C4-2B (cell line): ENCODE measurements at regions not wholly inside any gene's neighbourhood (a gene's known extent, or its start where the extent isn't known, plus 50 kb on each side); places are given as distances from the start of the nearest gene placed in this dataset.
"Not testable (repeated sequence)": the region's sequence is repeated elsewhere in the genome, so short reads cannot be mapped to it uniquely, and the experiment has no call there.

Experiments
- H3K27ac ChIP-seq: fragments of 450-650 bp; 2 replicates; pipeline ENCODE4 v1.5.1; 2017
- CTCF ChIP-seq: fragments of 450-650 bp; conservative IDR thresholded peaks from 2 replicates; pipeline ENCODE4 v1.5.1; 2017; ENCODE audit warnings: mild to moderate bottlenecking
- ZFX ChIP-seq: fragments of 450-650 bp; IDR thresholded peaks from 2 replicates; pipeline ENCODE4 v1.6.1; 2017

- H3K27ac ChIP-seq = peak overlapping the region; percentile 57; the same call in 1 of the 2 replicates
- TF ChIP-seq CTCF (no peak), ZFX (no peak)
Observed at GRCh38 chr5:26388976-26389375, 649.4 kb downstream of the CDH9 start.

GRCh38 chr5:26386532-26386931 lies 651.9 kb downstream of the CDH9 start:
- H3K27ac ChIP-seq = no peak overlapping the region
- TF ChIP-seq CTCF (no peak), ZFX (no peak)

GRCh38 chr5:26364624-26365023 lies 673.8 kb downstream of the CDH9 start:
- not testable (repeated sequence) for H3K27ac ChIP-seq

GRCh38 chr5:26343801-26344325 lies 694.5 kb downstream of the CDH9 start:
- H3K27ac ChIP-seq = no peak overlapping the region
- no peak for TF ChIP-seq ZFX
- no peak for TF ChIP-seq CTCF

- TF ChIP-seq CTCF (no peak), ZFX (no peak)
- no peak overlapping the region for H3K27ac ChIP-seq
Observed at GRCh38 chr5:26339576-26339975, 698.8 kb downstream of the CDH9 start.

GRCh38 chr5:26329562-26330189 lies 708.7 kb downstream of the CDH9 start:
- H3K27ac ChIP-seq = no peak overlapping the region
- TF ChIP-seq CTCF = peak; percentile 88
- no peak for TF ChIP-seq ZFX

GRCh38 chr5:26326153-26326759 lies 712.1 kb downstream of the CDH9 start:
- no peak for TF ChIP-seq CTCF
- TF ChIP-seq ZFX = no peak
- H3K27ac ChIP-seq = no peak overlapping the region

GRCh38 chr5:26325432-26325831 lies 713.0 kb downstream of the CDH9 start:
- not testable (repeated sequence) for H3K27ac ChIP-seq

- H3K27ac ChIP-seq = not testable (repeated sequence)
Observed at GRCh38 chr5:26324273-26324895, 714.0 kb downstream of the CDH9 start.
